Lower leg skin (tissue), 4 donors: ENCODE measurements at regions not wholly inside any gene's neighbourhood (a gene's known extent, or its start where the extent isn't known, plus 50 kb on each side); places are given as distances from the start of the nearest gene placed in this dataset.

ENCODE experiments used
- DNase-seq, 2 donors: peaks; one replicate each; pipeline ENCODE4 v3.0.0-alpha.2; 2019; ENCODE audit warnings: low spot score in 2 of 2
- H3K4me3 ChIP-seq: fragments of 200-600 bp; sonication (generic); 2 replicates; pipeline ENCODE4 v1.5.1; 2017; ENCODE audit warnings: mild to moderate bottlenecking, low read depth; ENCODE audit not compliant: poor library complexity, severe bottlenecking
- CTCF ChIP-seq, 3 donors: fragments of 450-650 bp; IDR thresholded peaks; one replicate each; pipeline ENCODE4 v1.5.1; 2016; ENCODE audit warnings: antibody characterized with exemption in 3 of 3, mild to moderate bottlenecking in 3 of 3, moderate library complexity in 2 of 3
- POLR2A ChIP-seq, 2 donors: fragments of 450-650 bp; IDR thresholded peaks; one replicate each; pipeline ENCODE4 v1.6.1; 2016 to 2017; ENCODE audit warnings: antibody characterized with exemption in 2 of 2, mild to moderate bottlenecking in 1 of 2, moderate library complexity in 1 of 2
- WGBS, 2 donors: methylation state at CpG; one replicate each; pipeline ENCODE4 v1.1.5; 2018; 5-methylcytosine and 5-hydroxymethylcytosine counted together
- intact Hi-C: fragments of 100-400 bp; cut with DNase I; formaldehyde crosslinking; loops from one replicate; pipeline ENCODE4 v1.15.0; 2023; ENCODE audit warnings: low total_unique reads

- no peak for DNase-seq
- intact Hi-C loops, result loop anchor here (5.0 to 10.0 kb wide), 2 partner anchors 214 to 1749 kb away; no protein-coding TSS in a partner anchor
- no peak for TF ChIP-seq POLR2A (IDR thresholded peaks at IDR 0.05)
- TF ChIP-seq CTCF (IDR thresholded peaks at IDR 0.05), result no peak
- H3K4me3 ChIP-seq, result no peak overlapping the region
- WGBS, 2 donors, result 70 to 80% methylated on average over 1 of the region's 1 CpG
Measured at GRCh38 chr15:79598639-79599038, 166.5 kb downstream of the MINAR1 start.

GRCh38 chr15:79601405-79602086 is 169.4 kb downstream of the MINAR1 start:
- 82 to 89% methylated on average over 7 of the region's 7 CpGs for WGBS, 2 donors
- no peak for DNase-seq
- intact Hi-C loops, result no loop called here
- TF ChIP-seq POLR2A (IDR thresholded peaks at IDR 0.05) (no peak), CTCF (IDR thresholded peaks at IDR 0.05) (no peak)
- H3K4me3 ChIP-seq, result no peak overlapping the region

- WGBS, 2 donors, result 83 to 88% methylated on average over 4 of the region's 4 CpGs
- intact Hi-C loops, result no loop called here
- no peak overlapping the region for H3K4me3 ChIP-seq
- DNase-seq, result no peak
- TF ChIP-seq POLR2A (IDR thresholded peaks at IDR 0.05) (no peak), CTCF (IDR thresholded peaks at IDR 0.05) (no peak)
Measured at GRCh38 chr15:79602180-79602579, 170.0 kb downstream of the MINAR1 start.

- intact Hi-C loops, result no loop called here
- no peak for DNase-seq
- H3K4me3 ChIP-seq, result no peak overlapping the region
- TF ChIP-seq CTCF (IDR thresholded peaks at IDR 0.05) (no peak), POLR2A (IDR thresholded peaks at IDR 0.05) (no peak)
Measured at GRCh38 chr15:79602731-79603130, 170.6 kb downstream of the MINAR1 start.

GRCh38 chr15:79606831-79607355 is 174.8 kb downstream of the MINAR1 start:
- intact Hi-C loops, result no loop called here
- no peak for DNase-seq
- TF ChIP-seq POLR2A (IDR thresholded peaks at IDR 0.05) (no peak), CTCF (IDR thresholded peaks at IDR 0.05) (no peak)
- no peak overlapping the region for H3K4me3 ChIP-seq
- WGBS, 2 donors, result 94 to 96% methylated on average over 5 of the region's 5 CpGs
